ENCODE measurements at regions not wholly inside any gene's neighbourhood (a gene's known extent, or its start where the extent isn't known, plus 50 kb on each side); places are given as distances from the start of the nearest gene placed in this dataset.

DNA sequence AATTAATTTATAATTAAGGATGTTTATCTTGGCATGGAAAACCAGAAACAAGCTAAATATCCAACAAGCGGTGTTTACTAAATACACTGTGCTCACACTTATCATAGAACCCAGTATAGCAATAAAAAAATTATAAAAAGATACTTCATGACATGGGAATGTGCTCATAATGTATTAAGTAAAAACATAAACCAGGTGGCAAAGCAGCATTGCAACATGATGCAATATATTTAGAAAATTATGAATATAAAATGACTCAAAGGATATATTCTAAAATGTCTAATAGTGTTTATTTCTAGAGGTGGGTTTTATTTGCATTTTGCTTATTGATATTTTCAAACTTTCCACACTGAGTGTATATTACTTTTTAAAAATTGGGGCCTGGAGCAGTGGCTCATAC is 84.4 kb upstream of the ATL2 start (continued):
- no peak for TF ChIP-seq CHD2 (IDR thresholded peaks at IDR 0.05; ENCODE audit: low read length, partially characterized antibody)
- TF ChIP-seq HOXB5 (CRISPR knock-in tag; IDR thresholded peaks at IDR 0.05): no peak

DNA sequence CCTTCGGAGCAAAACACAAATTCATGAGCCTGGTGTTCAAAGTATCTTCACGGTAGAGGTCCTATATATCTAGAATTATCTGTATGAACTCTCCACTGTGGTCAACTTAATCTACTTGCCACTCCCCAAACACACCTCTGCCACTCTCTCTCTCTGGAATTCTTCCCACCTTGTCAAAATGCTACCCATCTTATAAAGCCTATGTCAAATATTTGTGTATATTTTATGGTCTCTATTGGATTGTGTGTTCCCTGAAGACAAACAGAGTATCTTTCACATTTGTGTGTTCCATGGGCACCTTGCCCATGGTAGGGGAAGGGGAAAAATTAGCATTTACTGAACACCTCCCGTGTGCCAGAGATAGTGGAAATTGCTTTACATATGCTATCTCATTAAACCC is 83.2 kb upstream of the ATL2 start:
- Histone ChIP-seq H3K27ac (no peak overlapping the region), H3K4me3 (no peak overlapping the region), H3K9me3 (no peaks in the 10 kb centered on the region), H3K4me1 (peaks cover 8% of the 10 kb centered on the region; the same call in 2 of the 3 replicates), H3K4me2 (no peak overlapping the region)
- WGBS (ENCODE audit: missing lambda C conversion rate): 71% methylated on average over 3 of the region's 3 CpGs
- FAIRE-seq (no peak), ATAC-seq (no peak), DNase-seq (ENCODE audit: low read depth in 1 of 2, low spot score in 1 of 2) (no peak)
- TF ChIP-seq NPAS2 (CRISPR knock-in tag; IDR thresholded peaks at IDR 0.05; ENCODE audit: borderline replicate concordance): no peak
- TF ChIP-seq, protein P1, sequence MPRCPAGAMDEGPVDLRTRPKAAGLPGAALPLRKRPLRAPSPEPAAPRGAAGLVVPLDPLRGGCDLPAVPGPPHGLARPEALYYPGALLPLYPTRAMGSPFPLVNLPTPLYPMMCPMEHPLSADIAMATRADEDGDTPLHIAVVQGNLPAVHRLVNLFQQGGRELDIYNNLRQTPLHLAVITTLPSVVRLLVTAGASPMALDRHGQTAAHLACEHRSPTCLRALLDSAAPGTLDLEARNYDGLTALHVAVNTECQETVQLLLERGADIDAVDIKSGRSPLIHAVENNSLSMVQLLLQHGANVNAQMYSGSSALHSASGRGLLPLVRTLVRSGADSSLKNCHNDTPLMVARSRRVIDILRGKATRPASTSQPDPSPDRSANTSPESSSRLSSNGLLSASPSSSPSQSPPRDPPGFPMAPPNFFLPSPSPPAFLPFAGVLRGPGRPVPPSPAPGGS (IDR thresholded peaks at IDR 0.05): no peak
- TF ChIP-seq MYC (IDR thresholded peaks at IDR 0.05; ENCODE audit: borderline replicate concordance, low read length): no peak
- no peak for TF ChIP-seq ZNF302 (CRISPR knock-in tag; IDR thresholded peaks at IDR 0.05)
- no peak for TF ChIP-seq JUNB (IDR thresholded peaks at IDR 0.05)
- TF ChIP-seq EHF (CRISPR knock-in tag; IDR thresholded peaks at IDR 0.05): no peak
- TF ChIP-seq BHLHE40 (IDR thresholded peaks at IDR 0.05; ENCODE audit: low read depth, low read length): no peak
- TF ChIP-seq TFCP2L1 (CRISPR knock-in tag; IDR thresholded peaks at IDR 0.05): no peak
- TF ChIP-seq ZSCAN20 (CRISPR knock-in tag; IDR thresholded peaks at IDR 0.05): no peak
- TF ChIP-seq MAFK (IDR thresholded peaks at IDR 0.05; ENCODE audit: partially characterized antibody): no peak
- TF ChIP-seq, protein P2, sequence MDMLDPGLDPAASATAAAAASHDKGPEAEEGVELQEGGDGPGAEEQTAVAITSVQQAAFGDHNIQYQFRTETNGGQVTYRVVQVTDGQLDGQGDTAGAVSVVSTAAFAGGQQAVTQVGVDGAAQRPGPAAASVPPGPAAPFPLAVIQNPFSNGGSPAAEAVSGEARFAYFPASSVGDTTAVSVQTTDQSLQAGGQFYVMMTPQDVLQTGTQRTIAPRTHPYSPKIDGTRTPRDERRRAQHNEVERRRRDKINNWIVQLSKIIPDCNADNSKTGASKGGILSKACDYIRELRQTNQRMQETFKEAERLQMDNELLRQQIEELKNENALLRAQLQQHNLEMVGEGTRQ (IDR thresholded peaks at IDR 0.05): no peak
- TF ChIP-seq HDAC2 (IDR thresholded peaks at IDR 0.05): no peak
- ChIA-PET POLR2A (no interaction called here), CTCF (interaction anchor here (1.3 to 12.3 kb wide), 3 partner anchors 10 to 144 kb away, joined by 4 to 107 read pairs (median 7); partner anchors contain the start of gene ATL2)

DNA sequence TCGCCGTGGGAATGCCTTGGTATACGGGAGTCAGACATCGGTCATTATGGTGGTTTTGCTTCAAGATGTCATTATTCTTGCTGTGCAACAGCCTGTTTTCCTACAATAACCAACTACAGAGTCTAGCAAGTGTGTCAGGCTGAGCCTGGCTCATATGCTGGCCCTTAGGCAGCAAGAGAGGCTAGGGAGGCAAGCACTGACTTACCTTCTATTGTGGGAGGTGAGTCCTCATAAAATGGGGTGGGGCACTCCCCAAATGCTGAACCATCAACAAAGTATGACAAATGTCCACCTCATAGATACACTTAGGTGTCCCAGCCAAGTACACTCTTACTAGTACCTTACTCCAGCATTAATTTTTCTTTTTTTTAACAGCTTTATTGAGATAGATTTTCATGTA is 77.0 kb upstream of the ATL2 start:
- Histone ChIP-seq H3K4me1 (no peaks in the 10 kb centered on the region), H3K4me3 (no peak overlapping the region), H3K4me2 (no peak overlapping the region), H3K9me3 (no peaks in the 10 kb centered on the region), H3K27ac (no peak overlapping the region)
- ATAC-seq (no peak), DNase-seq (ENCODE audit: low read depth in 1 of 2, low spot score in 1 of 2) (no peak), FAIRE-seq (no peak)
- WGBS (ENCODE audit: missing lambda C conversion rate): 89% methylated on average over 4 of the region's 4 CpGs
- POLR2A ChIA-PET: no interaction called here
- CTCF ChIA-PET: no interaction called here
- TF ChIP-seq ZC3H11A (IDR thresholded peaks at IDR 0.05) (no peak), RAD21 (conservative IDR thresholded peaks at IDR 0.05 in 1 of 2, IDR thresholded peaks at IDR 0.05 in 1 of 2) (no peak), HEYL (CRISPR knock-in tag; IDR thresholded peaks at IDR 0.05) (no peak), CEBPB (IDR thresholded peaks at IDR 0.05) (no peak), JUNB (IDR thresholded peaks at IDR 0.05) (no peak), EHF (CRISPR knock-in tag; IDR thresholded peaks at IDR 0.05) (no peak), KDM1A (IDR thresholded peaks at IDR 0.05; ENCODE audit: low read depth) (no peak), ESRRA (IDR thresholded peaks at IDR 0.05; ENCODE audit: borderline replicate concordance, low read length) (no peak), GATA3 (IDR thresholded peaks at IDR 0.05; ENCODE audit: borderline replicate concordance) (no peak), NR3C1 (IDR thresholded peaks at IDR 0.05) (no peak), RFX5 (IDR thresholded peaks at IDR 0.05) (no peak), MYC (IDR thresholded peaks at IDR 0.05; ENCODE audit: borderline replicate concordance, low read length) (no peak), KDM5A (IDR thresholded peaks at IDR 0.05) (no peak), MAZ (IDR thresholded peaks at IDR 0.05; ENCODE audit: borderline replicate concordance, low read depth, low read length) (no peak)
- TF ChIP-seq, protein P2 (IDR thresholded peaks at IDR 0.05): no peak
- TF ChIP-seq, protein P1 (IDR thresholded peaks at IDR 0.05): no peak
- TF ChIP-seq, protein P3, sequence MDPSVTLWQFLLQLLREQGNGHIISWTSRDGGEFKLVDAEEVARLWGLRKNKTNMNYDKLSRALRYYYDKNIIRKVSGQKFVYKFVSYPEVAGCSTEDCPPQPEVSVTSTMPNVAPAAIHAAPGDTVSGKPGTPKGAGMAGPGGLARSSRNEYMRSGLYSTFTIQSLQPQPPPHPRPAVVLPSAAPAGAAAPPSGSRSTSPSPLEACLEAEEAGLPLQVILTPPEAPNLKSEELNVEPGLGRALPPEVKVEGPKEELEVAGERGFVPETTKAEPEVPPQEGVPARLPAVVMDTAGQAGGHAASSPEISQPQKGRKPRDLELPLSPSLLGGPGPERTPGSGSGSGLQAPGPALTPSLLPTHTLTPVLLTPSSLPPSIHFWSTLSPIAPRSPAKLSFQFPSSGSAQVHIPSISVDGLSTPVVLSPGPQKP (IDR thresholded peaks at IDR 0.05; ENCODE audit: low read depth, low read length): no peak
- TF ChIP-seq, protein P4, sequence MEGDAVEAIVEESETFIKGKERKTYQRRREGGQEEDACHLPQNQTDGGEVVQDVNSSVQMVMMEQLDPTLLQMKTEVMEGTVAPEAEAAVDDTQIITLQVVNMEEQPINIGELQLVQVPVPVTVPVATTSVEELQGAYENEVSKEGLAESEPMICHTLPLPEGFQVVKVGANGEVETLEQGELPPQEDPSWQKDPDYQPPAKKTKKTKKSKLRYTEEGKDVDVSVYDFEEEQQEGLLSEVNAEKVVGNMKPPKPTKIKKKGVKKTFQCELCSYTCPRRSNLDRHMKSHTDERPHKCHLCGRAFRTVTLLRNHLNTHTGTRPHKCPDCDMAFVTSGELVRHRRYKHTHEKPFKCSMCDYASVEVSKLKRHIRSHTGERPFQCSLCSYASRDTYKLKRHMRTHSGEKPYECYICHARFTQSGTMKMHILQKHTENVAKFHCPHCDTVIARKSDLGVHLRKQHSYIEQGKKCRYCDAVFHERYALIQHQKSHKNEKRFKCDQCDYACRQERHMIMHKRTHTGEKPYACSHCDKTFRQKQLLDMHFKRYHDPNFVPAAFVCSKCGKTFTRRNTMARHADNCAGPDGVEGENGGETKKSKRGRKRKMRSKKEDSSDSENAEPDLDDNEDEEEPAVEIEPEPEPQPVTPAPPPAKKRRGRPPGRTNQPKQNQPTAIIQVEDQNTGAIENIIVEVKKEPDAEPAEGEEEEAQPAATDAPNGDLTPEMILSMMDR (IDR thresholded peaks at IDR 0.05): no peak

Measured in A549 (cell line).